NCI-H748 (cell line): ENCODE measurements at regions not wholly inside any gene's neighbourhood (a gene's known extent, or its start where the extent isn't known, plus 50 kb on each side); places are given as distances from the start of the nearest gene placed in this dataset.
A peak's percentile ranks its signal among the peaks of the same experiment; 100 is the strongest.
"Not testable (repeated sequence)": the region's sequence is repeated elsewhere in the genome, so short reads cannot be mapped to it uniquely, and the experiment has no call there.

ENCODE experiments used
- DNase-seq: peaks from one replicate; lab custom pipeline; 2025; ENCODE audit not compliant: unreplicated experiment; lab: John Stamatoyannopoulos, UW

DNA sequence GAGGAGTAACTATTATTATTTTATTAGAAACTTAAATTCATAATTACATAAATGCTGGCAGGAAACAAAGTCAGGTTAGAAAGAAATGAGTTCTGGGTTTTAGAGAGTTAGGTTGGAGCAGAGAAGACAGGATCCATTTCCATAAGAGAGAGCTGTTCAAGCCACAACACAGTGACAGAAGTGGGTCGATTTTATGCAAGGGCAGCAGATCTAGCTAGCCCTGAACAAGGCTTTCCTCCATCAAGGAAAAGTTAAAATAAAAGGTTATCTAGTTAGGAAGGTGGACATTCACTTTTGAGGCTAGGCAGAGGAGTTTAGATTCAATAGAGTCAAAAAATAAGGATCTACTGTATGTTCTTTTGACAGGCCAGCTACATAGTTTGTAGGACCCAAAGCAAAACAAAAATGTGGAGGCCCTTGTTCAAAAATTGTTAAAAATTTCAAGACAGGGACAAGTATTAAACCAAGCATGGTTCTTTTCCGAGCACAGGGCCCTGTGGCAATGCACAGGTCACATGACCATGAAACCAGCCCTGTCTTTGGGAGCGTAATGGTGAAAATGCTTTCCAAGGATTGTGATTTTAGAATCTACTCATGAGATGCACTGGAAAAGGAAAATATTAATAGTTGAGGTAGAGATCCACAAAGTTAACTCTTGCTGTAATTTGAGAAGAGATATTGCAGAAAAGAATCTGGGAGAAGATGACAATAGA, 91.2 kb upstream of the CREB1 start:
- no peak for DNase-seq

DNA sequence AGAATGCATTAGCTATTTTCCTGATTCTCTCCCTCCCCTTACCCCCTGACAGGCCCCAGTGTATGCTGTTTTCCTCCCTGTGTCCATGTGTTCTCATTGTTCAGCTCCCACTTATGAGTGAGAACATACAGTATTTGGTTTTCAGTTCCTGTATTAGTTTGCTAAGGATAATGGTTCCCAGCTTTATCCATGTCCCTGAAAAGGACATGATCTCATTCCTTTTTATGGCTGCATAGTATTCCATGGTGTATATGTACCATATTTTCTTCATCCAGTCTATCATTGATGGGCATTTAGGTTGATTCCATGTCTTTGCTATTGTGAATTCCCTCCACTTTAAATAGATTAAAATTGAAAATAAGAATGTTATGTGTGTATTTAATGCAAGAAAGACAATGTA, 89.9 kb upstream of the CREB1 start:
- DNase-seq: not testable (repeated sequence)

DNA sequence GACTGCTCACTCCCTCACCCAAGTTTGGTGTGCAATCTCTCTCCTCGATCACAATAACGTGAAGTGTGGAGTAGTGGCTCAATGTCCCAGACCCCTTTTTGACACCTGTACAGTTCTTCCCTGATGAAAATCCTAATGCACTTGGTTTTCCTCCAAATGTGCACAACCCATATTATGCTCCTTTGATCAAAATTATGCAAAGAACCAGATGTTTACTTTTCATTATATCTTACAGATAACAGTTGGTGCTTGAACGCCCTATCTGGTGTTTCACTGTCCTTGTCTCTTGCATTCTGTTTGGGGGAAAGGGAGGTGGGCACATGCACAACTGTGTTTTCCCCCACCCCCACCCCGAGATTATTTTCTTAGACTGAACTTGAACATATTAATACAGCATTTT, 85.0 kb upstream of the CREB1 start:
- no peak for DNase-seq

DNA sequence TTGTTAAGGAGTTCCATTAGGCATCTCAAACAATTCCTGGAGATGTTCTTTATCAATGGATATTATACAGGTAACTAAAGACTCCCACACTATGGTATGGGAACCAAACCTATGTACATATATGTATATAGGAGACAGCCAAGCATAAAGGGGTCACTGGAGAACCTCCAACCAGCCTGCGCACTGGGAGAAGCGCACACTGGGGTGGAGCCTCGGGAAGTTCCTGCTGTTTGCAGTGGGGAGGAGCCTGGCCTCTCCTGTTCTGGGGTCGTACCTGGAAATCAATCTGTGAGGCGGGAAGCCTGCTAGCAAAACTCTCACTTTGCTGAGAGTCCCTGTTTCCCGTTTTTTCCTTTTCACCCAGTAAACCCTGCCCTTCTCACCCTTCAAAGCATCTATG, 83.1 kb upstream of the CREB1 start:
- DNase-seq: no peak

DNA sequence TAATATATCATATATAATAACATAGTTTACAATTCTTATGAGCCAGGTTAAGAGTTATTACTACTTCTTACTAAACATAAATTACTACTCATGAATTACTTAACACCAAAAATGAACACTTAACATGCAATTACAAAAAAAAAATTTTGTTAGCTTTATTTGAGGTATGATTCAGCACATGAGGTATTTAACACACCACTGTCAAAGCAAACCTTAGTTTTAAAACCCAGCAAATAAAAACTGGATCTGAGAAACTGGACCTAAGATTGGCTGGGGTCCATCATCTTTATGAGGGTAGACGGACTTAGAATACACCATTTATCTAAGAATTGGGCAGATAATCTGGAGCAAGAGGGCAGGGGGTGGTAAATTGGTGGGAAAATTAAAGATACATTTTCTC, 81.8 kb upstream of the CREB1 start:
- DNase-seq: no peak

DNA sequence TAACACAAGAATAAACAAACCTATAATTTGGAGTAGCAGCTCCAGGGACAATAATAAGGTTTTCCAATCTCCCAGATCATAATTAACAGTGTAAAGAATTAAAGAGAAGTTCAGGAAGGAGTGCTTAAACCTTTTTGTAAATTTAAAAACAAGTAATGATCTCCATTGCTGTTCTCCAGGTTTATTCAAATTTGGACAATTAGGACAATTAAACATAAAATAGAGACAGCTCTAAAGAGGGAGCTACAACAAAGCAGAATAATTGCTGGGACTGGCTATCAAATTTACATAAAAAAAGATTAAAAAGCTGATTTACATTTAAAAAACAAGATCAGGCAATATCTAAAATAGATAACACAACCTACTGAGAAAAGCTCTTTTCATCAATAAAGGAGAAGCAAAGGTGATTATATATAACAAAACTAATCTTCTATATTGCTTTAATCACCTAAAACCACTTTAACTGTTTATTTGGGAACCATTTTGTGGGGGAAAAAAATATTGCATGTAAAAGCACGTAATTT, 80.1 kb upstream of the CREB1 start:
- DNase-seq: no peak

DNA sequence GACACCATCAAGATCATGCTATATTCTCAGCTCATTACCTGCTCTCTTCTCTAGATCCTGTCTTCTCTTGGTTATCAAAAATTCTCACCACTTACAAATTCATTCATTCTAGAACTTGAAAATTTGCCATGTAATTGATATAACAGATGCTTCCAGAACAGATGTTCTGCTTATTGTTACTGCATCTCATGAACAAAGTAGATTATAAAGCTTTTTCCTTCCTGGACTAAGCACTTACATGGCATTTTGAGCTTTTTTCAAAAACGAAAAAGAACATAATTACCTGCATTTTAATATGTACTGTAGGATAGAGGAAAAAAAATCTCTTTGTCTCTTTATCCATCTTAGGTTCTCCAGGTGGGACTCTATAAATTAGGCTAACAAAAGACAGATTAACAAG, 79.6 kb upstream of the CREB1 start:
- DNase-seq: no peak

DNA sequence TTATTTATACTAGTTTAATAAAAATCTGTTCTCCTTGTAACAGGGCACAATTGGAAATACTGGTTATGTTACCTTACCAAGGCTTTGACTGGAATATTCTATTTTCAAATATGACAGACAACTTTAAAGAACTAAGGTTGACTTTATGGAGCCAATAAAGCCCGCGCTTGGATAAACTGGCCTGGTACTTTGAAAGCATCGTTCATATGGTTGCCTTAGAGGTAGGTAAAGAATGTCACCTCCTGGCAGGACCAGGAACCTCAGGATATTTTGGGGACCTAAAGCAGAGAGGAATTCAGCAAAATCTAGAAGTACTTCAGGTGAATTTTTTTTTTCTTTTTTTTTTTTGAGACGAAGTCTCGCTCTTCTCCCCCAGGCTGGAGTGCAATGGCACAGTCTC, 71.2 kb upstream of the CREB1 start:
- peak; percentile 25 for DNase-seq

DNA sequence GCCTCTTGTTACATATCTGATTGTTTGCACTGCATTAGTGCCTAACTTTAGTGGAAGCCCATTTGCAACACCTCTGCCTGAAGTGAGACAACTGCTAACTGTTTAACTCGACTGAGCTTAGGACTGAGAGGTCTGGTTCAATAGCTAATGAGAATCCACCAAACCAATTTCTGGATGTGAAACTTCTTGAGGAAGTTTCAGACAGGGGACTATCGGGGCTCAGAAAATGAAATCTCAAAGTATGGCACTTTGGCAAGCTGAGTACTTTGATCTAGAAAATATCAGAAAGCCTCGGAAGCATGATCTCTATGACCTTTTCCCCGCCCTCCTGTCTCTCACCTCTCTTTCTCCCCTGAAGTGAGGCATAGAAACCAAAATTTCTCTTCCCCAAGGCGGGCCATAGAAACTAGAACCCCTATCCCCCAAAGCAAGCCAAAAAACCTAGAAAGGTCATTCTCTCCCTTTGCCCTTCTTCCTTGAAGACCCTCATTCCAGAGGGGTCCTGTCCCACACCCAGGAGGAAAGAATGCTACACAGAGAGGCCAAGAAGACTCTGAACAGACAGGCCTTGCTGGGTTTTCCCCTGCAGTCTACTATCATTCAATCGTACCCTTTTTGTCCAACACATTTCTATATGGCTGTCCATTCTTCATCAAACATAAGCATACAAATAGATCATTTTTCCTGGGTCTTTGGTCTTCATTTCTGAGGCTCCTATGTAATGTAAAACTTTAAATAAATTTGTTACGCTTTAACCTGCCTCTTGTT, 69.6 kb upstream of the CREB1 start:
- DNase-seq: no peak

DNA sequence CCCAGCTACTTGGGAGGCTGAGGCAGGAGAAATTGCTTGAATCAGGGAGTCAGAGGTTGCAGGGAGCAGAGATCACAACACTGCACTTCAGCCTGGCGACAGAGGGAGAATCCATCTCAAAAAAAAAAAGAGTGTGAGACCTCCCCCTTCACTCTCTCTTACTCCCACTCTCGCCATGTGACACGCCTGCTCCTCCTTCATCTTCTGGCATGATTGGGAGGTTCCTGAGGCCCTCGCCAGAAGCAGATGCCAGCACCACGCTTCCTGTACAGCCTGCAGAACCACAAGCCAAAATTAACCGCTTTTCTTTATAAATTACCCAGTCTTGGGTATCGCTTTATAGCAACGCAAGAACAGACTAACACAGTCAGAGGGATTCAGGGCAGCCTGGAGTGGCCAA, 66.3 kb upstream of the CREB1 start:
- no peak for DNase-seq

DNA sequence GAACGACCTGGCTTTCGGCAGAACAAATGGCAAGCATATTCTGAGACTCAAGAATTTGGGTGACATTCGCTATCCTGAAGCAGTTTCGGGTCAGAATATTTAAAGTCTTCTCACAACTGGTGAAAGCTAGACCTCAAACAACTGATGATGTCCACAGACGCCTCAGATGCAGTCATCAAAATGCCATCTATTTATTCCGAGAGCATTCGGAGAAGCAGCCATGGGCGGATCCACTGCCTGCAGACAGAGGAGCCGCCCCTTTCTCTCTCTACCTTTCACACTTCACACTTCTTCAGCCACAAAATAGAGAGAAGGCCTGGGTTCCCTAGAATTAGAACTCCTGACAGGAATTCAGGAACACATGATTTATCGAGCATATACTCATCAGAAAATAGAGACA, 65.8 kb upstream of the CREB1 start:
- DNase-seq: no peak

DNA sequence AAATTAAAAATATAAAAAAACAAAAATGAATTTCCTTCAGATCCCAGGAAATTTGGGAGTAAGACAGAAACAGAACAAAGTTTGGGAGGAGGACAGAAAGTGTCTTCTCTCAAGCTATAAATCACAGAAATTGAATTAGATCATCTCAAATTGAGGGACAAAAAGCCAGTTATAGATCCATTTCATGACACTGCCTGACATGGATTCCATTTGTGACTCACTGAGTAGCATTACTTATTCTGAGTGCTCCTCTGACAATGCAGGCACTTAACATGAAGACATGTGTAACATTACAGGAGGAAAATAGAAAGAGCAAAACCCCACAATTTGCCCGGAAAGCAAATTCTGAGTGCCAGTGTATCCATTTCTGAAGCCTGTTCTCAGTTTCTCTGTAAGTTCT, 63.9 kb upstream of the CREB1 start:
- DNase-seq: no peak

DNA sequence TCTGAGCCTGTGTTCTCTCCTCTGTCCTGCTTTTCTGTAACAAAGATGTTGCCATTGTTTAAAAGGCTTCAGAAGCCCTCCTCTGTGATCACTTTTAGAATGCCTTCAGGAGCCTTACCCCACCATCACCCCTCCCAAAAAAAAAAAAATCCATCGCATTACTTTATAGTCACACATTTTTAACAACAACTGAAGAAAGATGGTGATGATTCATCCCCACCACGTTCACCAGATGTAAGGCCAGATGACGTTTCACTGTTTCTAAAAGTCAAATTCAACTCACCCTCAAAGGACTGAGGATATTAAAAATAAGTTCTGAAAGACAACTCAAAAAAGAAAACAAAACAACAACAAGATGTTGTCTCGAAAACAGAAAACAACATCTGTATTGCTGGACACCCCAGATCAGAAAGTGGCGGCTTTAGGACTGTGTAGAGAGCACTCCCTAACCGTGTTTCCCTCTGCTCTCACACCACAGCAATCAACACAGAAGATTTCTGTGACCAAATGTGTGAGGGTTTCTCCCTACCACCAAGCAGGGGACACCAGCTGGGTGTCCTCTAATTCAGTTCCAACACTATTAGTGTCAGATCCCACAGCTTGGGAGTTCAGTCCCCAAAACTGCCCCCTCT, 61.9 kb upstream of the CREB1 start:
- DNase-seq: no peak

DNA sequence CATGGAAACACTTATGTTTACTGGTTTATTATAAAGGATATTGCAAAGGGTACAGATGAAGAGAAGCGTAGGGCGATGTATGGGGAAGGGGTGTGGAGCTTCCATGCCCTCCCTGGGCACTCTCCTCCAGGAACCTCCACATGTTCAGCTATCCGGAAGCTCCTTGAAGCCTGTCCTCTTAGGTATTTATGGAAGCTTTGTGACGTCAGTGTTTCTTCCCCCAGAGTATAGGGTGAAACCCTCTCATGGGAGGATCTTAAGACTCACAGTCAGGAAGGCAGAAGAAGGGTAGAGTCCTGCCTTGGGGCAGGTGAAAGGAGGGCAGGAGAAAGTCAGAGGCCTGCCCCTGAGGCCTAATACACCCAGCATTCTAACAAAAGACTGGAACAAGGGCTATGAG, 61.3 kb upstream of the CREB1 start:
- no peak for DNase-seq

DNA sequence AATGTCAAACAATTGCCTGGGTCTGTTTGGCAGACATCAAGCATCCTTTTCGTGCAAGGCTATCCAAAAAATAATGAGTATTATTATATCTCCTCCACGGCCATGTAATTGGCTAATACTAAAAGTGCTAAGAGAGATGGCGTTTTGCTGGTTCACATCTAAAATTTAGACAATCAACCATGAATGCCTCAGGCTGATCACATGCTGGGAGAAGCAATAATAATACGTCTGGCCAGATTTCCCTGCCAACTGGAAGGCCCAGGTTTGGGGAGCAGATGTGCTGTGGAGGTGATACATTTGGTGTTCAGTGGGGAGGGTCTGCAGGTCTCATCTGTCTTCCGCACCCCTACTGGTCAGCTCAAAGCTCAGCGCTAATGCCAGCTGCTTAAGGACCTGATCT, 60.3 kb upstream of the CREB1 start:
- peak; percentile 30 for DNase-seq

DNA sequence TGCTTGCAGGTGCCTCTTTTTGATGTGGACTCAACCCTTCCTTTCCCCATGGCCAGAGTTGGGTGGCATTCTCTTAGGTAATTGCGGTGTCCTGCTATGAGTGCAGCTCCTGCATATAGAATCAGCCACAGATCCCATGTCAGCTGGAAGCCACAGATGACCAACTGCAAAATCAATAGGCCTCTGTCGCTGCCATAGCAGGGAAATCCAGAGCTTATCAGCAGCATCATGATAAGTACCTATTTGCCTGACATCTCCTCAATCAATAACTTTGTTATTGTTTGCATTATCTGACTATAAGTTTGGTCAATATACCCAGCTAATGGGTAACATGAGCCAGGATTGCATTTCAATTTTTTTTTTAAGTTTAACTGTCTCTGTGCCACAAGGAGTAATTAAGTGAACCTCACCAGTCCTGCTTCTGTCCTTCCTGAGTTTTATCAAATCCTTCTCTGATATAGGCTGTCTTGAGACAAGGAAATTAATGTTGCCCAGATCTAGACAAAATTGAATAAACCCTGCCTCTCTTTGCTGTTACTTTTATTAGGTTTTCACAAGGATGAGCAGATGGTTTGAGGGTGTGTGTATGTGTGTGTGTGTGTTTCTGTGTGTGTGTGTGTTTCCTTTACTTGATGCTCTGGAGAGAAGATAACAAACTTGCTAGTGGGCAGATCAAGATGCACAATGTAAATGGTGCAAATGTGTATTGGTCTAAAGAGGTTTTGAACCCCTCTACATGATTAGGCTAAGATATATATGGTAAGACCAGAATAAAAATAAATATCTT, 59.6 kb upstream of the CREB1 start:
- peak; percentile 39 for DNase-seq

DNA sequence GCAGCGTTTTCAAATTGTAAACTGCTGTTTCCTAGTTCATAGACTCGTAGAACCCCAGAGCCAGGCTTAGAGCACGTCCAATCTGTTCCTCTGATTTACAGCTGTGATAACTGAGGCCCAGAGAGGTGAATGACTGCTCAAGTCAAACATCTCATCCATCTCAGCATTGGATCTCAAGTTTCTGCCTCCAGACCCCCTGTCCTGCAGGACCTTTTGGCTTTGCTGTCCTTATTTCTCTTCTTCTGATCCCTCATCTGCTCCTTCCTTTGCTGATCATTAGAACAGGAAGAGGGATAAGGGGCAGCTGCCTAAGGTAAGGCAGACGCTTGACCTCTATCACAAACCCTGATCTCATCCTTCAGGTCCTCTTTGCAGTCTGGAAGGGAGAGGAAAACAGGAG, 58.5 kb upstream of the CREB1 start:
- DNase-seq: no peak

DNA sequence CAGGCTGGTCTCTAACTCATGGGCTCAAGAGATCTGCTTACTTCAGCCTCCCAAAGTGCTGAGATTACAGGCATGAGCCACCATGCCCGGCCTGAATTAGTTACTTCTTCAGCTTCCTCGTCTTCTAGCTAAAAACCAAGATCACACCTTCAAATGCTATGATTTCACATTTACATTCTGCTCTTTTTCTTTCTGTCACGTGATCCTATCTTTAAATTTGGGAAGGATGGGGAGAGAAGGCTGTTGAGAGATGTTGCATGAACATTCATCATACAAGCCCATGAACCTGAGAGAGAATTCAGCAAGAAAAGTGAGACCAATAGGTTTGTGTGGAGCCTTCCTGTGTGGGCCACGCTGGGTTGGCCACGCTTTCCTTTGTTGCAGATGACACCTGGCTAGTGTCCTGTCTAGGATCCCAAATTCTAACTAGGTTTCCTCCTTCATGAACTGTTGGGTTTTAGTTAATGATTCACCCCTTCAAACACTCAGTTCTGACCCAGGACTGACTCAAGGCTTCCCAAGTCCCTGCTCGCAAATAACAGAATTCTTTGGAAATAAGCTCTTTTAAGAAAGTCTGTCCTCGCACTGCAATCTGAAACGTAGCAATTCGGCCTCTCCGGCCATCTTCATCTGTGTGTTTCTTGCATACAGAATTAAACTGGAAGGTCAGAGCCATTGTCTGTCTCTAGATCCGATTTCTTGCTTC, 57.3 kb upstream of the CREB1 start:
- DNase-seq: no peak

DNA sequence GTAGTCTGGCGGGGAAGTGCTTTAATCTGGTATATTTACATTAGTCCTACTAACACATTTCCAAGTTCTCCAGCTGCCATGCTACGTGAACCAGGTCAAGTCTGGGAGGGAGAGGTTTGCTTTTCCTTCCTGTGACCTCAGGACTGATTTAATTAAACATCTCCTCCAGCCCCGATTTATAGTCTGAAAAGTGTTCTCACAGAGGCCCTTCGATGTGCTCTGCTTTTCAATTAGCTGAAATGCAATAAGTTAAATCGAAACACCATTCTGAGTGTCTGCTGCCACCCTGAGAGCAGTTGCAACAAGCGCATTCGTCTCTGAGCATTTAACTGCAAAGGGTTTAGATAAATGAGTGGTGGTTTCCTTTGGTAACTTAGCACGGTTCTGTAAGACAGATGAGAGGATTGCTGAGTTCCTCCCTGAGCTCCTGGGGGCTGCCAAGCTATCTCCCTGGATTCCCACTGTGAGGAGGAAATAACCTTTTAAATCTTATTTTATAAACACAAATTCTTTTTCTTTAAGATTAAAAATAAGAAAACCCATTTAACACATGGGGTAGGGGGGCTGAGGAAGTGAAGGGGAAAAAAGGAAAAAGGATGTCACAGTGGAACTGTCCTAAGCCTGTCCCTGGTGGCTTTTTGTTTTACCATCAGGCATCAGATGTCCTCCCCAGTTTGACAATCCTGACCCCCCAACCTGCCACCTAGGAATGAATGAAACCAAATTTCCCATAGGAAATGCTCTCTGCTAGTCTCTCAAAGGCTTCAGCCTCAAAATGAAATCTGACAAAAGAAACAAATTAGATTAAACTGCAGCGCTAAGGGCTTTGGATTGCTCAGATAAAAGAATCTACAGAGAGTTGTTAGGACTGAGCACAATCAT, 56.5 kb upstream of the CREB1 start:
- peak; percentile 89 for DNase-seq

DNA sequence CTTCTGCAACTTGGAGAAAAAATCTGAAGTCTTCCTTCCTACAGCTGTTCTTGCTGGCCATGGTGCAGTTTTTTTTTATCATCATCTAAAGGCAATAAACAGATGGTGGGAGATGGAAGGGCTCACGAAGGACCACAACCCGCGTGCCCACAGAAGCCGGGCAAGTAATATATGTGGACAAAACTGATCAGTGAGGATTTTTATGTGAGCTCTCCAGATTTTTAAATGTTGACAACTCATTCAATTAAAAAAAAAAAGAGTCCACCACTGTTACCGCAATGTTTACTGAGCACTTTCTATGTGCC, 55.9 kb upstream of the CREB1 start:
- no peak for DNase-seq
